Gastroesophageal sphincter (tissue), 4 donors: ENCODE measurements at regions not wholly inside any gene's neighbourhood (a gene's known extent, or its start where the extent isn't known, plus 50 kb on each side); places are given as distances from the start of the nearest gene placed in this dataset.
A peak's percentile ranks its signal among the peaks of the same experiment; 100 is the strongest.

Experiments used
- ATAC-seq: fragments of 150-250 bp; one replicate; pipeline ENCODE4 v1.9.1; 2016; ENCODE audit warnings: mild to moderate bottlenecking, moderate library complexity
- H3K27ac ChIP-seq, 4 donors: fragments of 200-600 bp; sonication (generic) in 3 of 4; 1 replicate in 3 of 4; 2 replicates in 1 of 4; pipeline ENCODE4 v1.5.1; 2016 to 2019
- H3K27me3 ChIP-seq: fragments of 200-600 bp; sonication (generic); one replicate; pipeline ENCODE4 v1.5.1; 2019
- H3K36me3 ChIP-seq, 2 donors: fragments of 200-600 bp; sonication (generic); one replicate each; pipeline ENCODE4 v1.5.1; 2019; ENCODE audit warnings: control low read depth in 1 of 2
- H3K4me1 ChIP-seq, 3 donors: fragments of 200-600 bp; sonication (generic); 1 replicate in 2 of 3; 2 replicates in 1 of 3; pipeline ENCODE4 v1.5.1; 2016 to 2019; ENCODE audit warnings: control low read depth in 2 of 3
- H3K4me3 ChIP-seq, 2 donors: fragments of 200-600 bp; sonication (generic); one replicate each; pipeline ENCODE4 v1.5.1; 2019; ENCODE audit warnings: mild to moderate bottlenecking in 1 of 2, moderate library complexity in 1 of 2
- H3K9me3 ChIP-seq, 3 donors: fragments of 200-600 bp; sonication (generic); one replicate each; pipeline ENCODE4 v1.5.1; 2017 to 2019; ENCODE audit warnings: control low read depth in 2 of 3
- CTCF ChIP-seq, 4 experiments: fragments of 200-600 bp in 2 of 4; fragments of 450-650 bp in 2 of 4; sonication (generic) in 1 of 4; IDR thresholded peaks; one replicate each; pipeline ENCODE4 v1.5.1; 2017 to 2019; ENCODE audit warnings: antibody characterized with exemption in 4 of 4, mild to moderate bottlenecking in 2 of 4, moderate library complexity in 2 of 4
- EP300 ChIP-seq: sonication (generic); formaldehyde crosslinking; IDR thresholded peaks from one replicate; pipeline ENCODE4 v1.6.1; 2017; ENCODE audit warnings: antibody characterized with exemption, mild to moderate bottlenecking
- POLR2A ChIP-seq, 2 donors: fragments of 450-650 bp; IDR thresholded peaks; one replicate each; pipeline ENCODE4 v1.6.1; 2017; ENCODE audit warnings: antibody characterized with exemption in 2 of 2, mild to moderate bottlenecking in 2 of 2, moderate library complexity in 1 of 2
- POLR2AphosphoS5 ChIP-seq: sonication (generic); formaldehyde crosslinking; IDR thresholded peaks from one replicate; pipeline ENCODE4 v1.6.1; 2017; ENCODE audit warnings: antibody characterized with exemption
- WGBS, 2 donors: methylation state at CpG; one replicate each; pipeline ENCODE4 v1.1.5; 2018; ENCODE audit warnings: low coverage in 1 of 2; 5-methylcytosine and 5-hydroxymethylcytosine counted together

- no peak overlapping the region for H3K4me3 ChIP-seq
These were observed 95.5 kb upstream of the ETV6 start for GRCh38 chr12:11553871-11554533.

GRCh38 chr12:11555195-11555594 is 94.3 kb upstream of the ETV6 start:
- 79 to 82% methylated on average over 7 of the region's 7 CpGs for WGBS, 2 donors
- Histone ChIP-seq H3K27me3 (no peaks in the 10 kb centered on the region), H3K36me3 (no peaks in the 10 kb centered on the region), H3K9me3 (no peaks in the 10 kb centered on the region), H3K4me3 (no peak overlapping the region), H3K27ac (peak overlapping the region; percentile 73 to 84 (median 80)), H3K4me1 (peaks cover 3 to 35% (median 7%) of the 10 kb centered on the region in 3 donors)
- ATAC-seq: no peak
- TF ChIP-seq POLR2AphosphoS5: no peak
- no peak for TF ChIP-seq POLR2A (IDR thresholded peaks at IDR 0.05)
- no peak for TF ChIP-seq EP300
- TF ChIP-seq CTCF (IDR thresholded peaks at IDR 0.05): no peak

More at GRCh38 chr12:11553871-11554533, 95.5 kb upstream of the ETV6 start:
- 21 to 28% methylated on average over 5 to 9 of the region's 9 CpGs for WGBS, 2 donors
- TF ChIP-seq POLR2AphosphoS5 (peak; percentile 5), CTCF (IDR thresholded peaks at IDR 0.05) (peak; percentile 22 to 66 (median 56)), POLR2A (IDR thresholded peaks at IDR 0.05) (no peak)
- ATAC-seq: peak; percentile 49
- Histone ChIP-seq H3K36me3 (no peaks in the 10 kb centered on the region), H3K9me3 (no peaks in the 10 kb centered on the region), H3K27ac (no peak overlapping the region), H3K27me3 (no peaks in the 10 kb centered on the region), H3K4me1 (peaks cover 3 to 35% (median 7%) of the 10 kb centered on the region in 3 donors)

GRCh38 chr12:11555743-11556625 is 93.5 kb upstream of the ETV6 start:
- TF ChIP-seq POLR2AphosphoS5 (peak; percentile 15), POLR2A (IDR thresholded peaks at IDR 0.05) (peak in 1 of 2 donors; percentile 19), CTCF (IDR thresholded peaks at IDR 0.05) (no peak)
- Histone ChIP-seq H3K27me3 (no peaks in the 10 kb centered on the region), H3K4me3 (peak overlapping the region; percentile 36 to 45), H3K9me3 (no peaks in the 10 kb centered on the region), H3K27ac (peak overlapping the region; percentile 73 to 84 (median 80)), H3K4me1 (peaks cover 3 to 35% (median 7%) of the 10 kb centered on the region in 3 donors), H3K36me3 (no peaks in the 10 kb centered on the region)
- WGBS, 2 donors: 19 to 31% methylated on average over 7 to 10 of the region's 11 CpGs
- peak; percentile 67 for ATAC-seq

- Histone ChIP-seq H3K36me3 (no peaks in the 10 kb centered on the region), H3K9me3 (no peaks in the 10 kb centered on the region), H3K4me3 (peak overlapping the region; percentile 36 to 45), H3K27ac (peak overlapping the region; percentile 73 to 84 (median 80)), H3K27me3 (no peaks in the 10 kb centered on the region), H3K4me1 (peaks cover 3 to 39% (median 7%) of the 10 kb centered on the region in 3 donors)
- TF ChIP-seq POLR2A (IDR thresholded peaks at IDR 0.05): no peak
- no peak for TF ChIP-seq POLR2AphosphoS5
- no peak for TF ChIP-seq CTCF (IDR thresholded peaks at IDR 0.05)
- ATAC-seq: no peak
- WGBS, 2 donors: 6 to 25% methylated on average over 2 of the region's 6 CpGs
These were observed 92.8 kb upstream of the ETV6 start for GRCh38 chr12:11556682-11557081.
